Brain microvascular endothelial cell (primary cell): ENCODE measurements at regions not wholly inside any gene's neighbourhood (a gene's known extent, or its start where the extent isn't known, plus 50 kb on each side); places are given as distances from the start of the nearest gene placed in this dataset.

Experiments used
- DNase-seq: peaks from one replicate; pipeline ENCODE4 v3.0.0-alpha.2; 2020
- H3K27ac ChIP-seq: fragments of 250-450 bp; sonication (Bioruptor Pico); 2 replicates; pipeline ENCODE4 v1.5.1; 2020; ENCODE audit warnings: mild to moderate bottlenecking, moderate library complexity
- H3K27me3 ChIP-seq: fragments of 250-450 bp; sonication (Bioruptor Pico); replicated peaks from 2 replicates; pipeline ENCODE4 v1.5.1; 2020; ENCODE audit warnings: mild to moderate bottlenecking
- H3K36me3 ChIP-seq: fragments of 250-450 bp; sonication (Bioruptor Pico); replicated peaks from 2 replicates; pipeline ENCODE4 v1.5.1; 2020; ENCODE audit warnings: mild to moderate bottlenecking
- H3K4me3 ChIP-seq: 2 replicates; pipeline ENCODE4 v1.5.1; 2011; ENCODE audit warnings: low read depth, mild to moderate bottlenecking, control low read depth, low read length, moderate library complexity
- CTCF ChIP-seq: IDR thresholded peaks from 2 replicates; pipeline ENCODE4 v1.5.1; 2011; ENCODE audit warnings: low read depth, mild to moderate bottlenecking, moderate library complexity, low read length, control low read depth, inconsistent platforms; ENCODE audit errors: missing control alignments
- in situ Hi-C: cut with HindIII; loops from 2 replicates; pipeline ENCODE4 v1.10.0; 2017; ENCODE audit warnings: low sequenced_read_pairs, low pct_ligation_motif_present

GRCh38 chr4:85062466-85062865, 96.0 kb upstream of the WDFY3 start:
- no peak overlapping the region for H3K27ac ChIP-seq
- no peak for TF ChIP-seq CTCF
- no peaks in the 10 kb centered on the region for H3K36me3 ChIP-seq
- H3K4me3 ChIP-seq = no peak overlapping the region
- in situ Hi-C loops = no loop called here
- no peak for DNase-seq
- H3K27me3 ChIP-seq = no peaks in the 10 kb centered on the region

- Histone ChIP-seq H3K27me3 (no peaks in the 10 kb centered on the region), H3K36me3 (no peaks in the 10 kb centered on the region), H3K4me3 (no peak overlapping the region), H3K27ac (no peak overlapping the region)
- in situ Hi-C loops = no loop called here
- TF ChIP-seq CTCF = no peak
- no peak for DNase-seq
These were observed 100.9 kb upstream of the WDFY3 start for GRCh38 chr4:85067342-85067741.

- no peaks in the 10 kb centered on the region for H3K36me3 ChIP-seq
- no peak for DNase-seq
- in situ Hi-C loops = no loop called here
- no peaks in the 10 kb centered on the region for H3K27me3 ChIP-seq
- TF ChIP-seq CTCF = no peak
- H3K27ac ChIP-seq = no peak overlapping the region
- H3K4me3 ChIP-seq = no peak overlapping the region
These were observed 111.5 kb upstream of the WDFY3 start for GRCh38 chr4:85078016-85078415.

GRCh38 chr4:85081196-85081595, 114.7 kb upstream of the WDFY3 start:
- in situ Hi-C loops = no loop called here
- Histone ChIP-seq H3K27me3 (no peaks in the 10 kb centered on the region), H3K36me3 (no peaks in the 10 kb centered on the region), H3K4me3 (no peak overlapping the region), H3K27ac (no peak overlapping the region)
- DNase-seq = no peak
- TF ChIP-seq CTCF = no peak

- Histone ChIP-seq H3K27me3 (no peaks in the 10 kb centered on the region), H3K4me3 (no peak overlapping the region), H3K36me3 (no peaks in the 10 kb centered on the region), H3K27ac (no peak overlapping the region)
- TF ChIP-seq CTCF = peak; percentile 65
- DNase-seq = peak; percentile 61
- in situ Hi-C loops = no loop called here
These were observed 118.0 kb upstream of the WDFY3 start for GRCh38 chr4:85084371-85085094.

GRCh38 chr4:85086721-85087120, 120.2 kb upstream of the WDFY3 start:
- H3K27me3 ChIP-seq = no peaks in the 10 kb centered on the region
- no peak for TF ChIP-seq CTCF
- no peak overlapping the region for H3K4me3 ChIP-seq
- in situ Hi-C loops = no loop called here
- no peaks in the 10 kb centered on the region for H3K36me3 ChIP-seq
- DNase-seq = no peak
- H3K27ac ChIP-seq = no peak overlapping the region
